Smooth muscle cell of the brain vasculature (primary cell): ENCODE measurements at regions not wholly inside any gene's neighbourhood (a gene's known extent, or its start where the extent isn't known, plus 50 kb on each side); places are given as distances from the start of the nearest gene placed in this dataset.
"Not testable (repeated sequence)": the region's sequence is repeated elsewhere in the genome, so short reads cannot be mapped to it uniquely, and the experiment has no call there.

Experiments
- DNase-seq: peaks from one replicate; pipeline ENCODE4 v3.0.0-alpha.2; 2012; ENCODE audit warnings: low read depth, low spot score

DNA sequence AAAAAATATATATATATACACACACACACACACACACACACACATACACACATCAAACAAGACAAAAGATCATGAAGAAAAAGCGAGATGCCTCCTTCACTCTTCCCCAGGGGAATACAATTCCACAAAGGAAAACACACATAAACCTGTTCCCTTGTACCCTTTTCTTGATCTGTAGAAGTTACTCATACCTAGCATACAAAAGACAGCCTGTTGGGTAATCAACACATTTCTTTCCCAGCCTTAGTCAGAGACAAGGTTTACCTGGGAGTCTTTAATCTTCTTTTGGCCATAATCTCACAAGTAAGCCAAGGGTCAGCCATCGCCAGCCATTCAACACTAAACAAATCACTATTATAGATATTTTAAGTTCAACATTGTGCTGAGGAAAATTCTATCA is 407.0 kb downstream of the SUCLG1 start:
- no peak for DNase-seq

GRCh38 chr2:84048964-84049363 is 410.1 kb downstream of the SUCLG1 start:
- DNase-seq: no peak

GRCh38 chr2:84041506-84041905 is 417.6 kb downstream of the SUCLG1 start:
- no peak for DNase-seq

DNA sequence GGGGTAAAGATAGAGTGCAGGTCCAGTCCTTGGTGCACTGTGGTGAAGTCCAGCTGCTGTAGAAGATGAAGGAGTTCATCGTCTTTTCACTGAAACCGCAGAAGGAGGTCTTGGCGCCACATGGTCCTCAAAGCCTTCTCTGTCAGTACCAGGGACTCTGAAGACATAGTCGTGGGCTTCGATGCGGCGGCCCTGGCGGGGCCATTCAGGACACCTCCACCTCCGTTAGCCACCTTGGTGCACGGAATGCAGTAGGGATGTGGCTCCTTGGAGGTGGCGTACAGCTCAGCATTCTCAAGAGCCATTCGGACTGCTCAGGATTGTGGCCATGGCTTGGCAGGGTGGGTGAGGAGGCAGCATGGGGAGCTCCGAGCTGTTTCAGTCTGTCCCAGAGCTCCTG is 418.8 kb downstream of the SUCLG1 start:
- DNase-seq: no peak

GRCh38 chr2:84038866-84039265 is 420.2 kb downstream of the SUCLG1 start:
- no peak for DNase-seq

DNA sequence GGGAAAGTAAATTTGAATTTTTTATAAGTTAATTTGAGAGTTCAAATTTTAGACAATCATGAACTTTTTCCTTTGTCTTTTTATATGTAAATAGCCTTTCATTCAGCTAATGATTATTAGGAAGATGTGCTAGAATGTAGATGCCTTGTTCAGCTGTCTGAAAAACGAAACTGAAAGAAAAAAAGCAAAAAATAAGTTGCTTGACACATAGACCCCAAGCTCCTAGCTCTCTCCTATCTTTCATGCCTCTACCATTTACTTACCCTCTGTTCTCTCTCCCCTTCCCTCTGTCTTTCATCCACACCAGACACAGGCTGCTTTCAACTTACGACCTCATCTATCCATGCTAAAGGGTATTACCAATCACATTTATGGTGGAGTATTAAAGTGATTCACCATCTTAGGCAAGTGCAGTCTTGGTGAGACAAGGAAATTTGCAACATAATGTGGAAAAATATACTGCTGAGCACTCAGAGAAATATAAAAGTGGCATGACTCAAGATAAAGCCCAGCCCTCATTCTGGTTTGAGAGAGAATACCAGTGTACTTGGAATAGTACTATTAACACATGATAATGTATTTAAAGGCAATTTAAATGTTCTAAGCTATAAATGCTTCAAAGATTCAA is 425.6 kb downstream of the SUCLG1 start:
- no peak for DNase-seq

DNA sequence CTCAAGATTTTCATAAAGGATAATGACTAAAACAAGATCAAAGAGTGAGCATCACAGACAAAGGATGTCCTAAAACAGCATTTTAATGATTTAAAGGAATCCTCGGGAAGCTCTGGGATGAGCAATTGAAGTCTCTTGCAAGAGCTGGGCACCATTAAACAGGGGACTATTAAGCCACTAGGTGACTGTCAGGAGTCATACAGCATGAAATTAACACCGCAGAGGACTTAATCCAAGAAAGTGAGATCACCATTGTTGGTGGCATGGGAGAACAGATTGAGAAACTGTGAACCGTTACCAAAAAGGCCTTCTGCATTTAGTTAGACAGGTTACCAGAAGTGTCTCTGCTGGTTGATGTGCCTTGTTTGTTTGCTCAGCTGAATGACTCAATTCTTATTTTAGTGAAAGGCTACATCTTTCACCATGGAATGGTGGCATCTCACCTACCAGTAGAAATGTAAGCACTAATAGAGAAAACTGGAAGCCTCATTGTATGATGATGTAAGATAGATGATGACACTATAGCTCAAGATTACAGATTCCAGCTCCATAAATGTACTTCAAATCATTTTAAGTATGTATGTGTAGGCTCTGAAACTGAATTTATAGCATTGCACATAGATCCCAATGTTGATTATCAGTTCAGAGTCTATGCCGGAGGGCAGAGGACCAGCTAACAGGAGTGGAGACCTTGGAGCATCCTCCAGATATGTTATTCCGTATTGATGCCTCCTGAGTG is 427.6 kb downstream of the SUCLG1 start:
- DNase-seq: no peak

GRCh38 chr2:84029903-84030575 is 429.0 kb downstream of the SUCLG1 start:
- no peak for DNase-seq

DNA sequence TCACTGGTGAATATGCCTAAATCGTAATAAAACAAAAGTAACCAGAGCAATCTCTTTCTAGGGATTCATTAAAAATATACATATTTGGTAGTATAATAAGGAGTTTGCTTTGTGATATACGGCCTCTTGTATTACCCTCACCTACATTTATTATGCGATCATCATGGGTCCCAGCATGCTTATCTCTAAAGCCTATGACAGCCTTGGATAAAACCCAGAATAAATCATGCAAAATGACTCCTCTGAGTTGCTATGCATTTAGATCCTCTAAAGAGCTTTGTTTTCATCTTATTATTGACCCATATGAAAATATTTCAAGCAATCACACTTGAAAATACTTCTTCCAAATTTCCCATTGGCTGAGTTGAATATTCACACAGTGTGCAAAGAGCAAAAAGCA is 432.3 kb downstream of the SUCLG1 start:
- DNase-seq: no peak

DNA sequence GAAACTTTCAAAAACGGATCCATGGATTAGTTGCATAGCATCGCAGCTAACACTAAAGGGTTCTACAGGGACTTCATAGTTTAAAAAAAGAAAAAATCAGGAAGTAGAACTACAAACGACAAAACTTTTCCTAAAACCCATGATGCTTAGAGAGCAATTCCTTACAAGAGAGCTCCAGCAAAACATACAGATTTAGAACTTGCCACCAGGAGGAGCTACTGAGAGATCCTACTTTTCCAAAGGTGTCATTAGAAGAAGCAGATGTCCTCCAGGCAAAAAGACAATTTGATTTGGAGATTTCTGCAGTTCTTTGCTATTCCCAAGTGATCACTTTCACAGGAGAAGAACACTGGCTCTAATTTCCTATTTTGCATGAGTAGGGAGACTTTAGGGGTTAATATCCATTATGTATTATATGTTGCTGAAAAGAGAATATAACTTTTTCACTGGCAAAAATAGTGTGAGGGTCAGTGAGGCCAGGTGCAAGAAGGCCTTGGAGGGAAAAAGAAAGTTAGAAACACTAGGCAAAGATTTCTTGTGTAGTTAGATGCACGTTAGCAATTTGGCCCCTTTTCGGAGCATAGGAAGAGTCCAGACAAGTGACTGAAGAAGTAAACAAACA is 436.2 kb downstream of the SUCLG1 start:
- DNase-seq: no peak

- DNase-seq: no peak
These were observed 442.1 kb downstream of the SUCLG1 start for GRCh38 chr2:84017010-84017409.

GRCh38 chr2:84016183-84016582 is 442.9 kb downstream of the SUCLG1 start:
- no peak for DNase-seq

DNA sequence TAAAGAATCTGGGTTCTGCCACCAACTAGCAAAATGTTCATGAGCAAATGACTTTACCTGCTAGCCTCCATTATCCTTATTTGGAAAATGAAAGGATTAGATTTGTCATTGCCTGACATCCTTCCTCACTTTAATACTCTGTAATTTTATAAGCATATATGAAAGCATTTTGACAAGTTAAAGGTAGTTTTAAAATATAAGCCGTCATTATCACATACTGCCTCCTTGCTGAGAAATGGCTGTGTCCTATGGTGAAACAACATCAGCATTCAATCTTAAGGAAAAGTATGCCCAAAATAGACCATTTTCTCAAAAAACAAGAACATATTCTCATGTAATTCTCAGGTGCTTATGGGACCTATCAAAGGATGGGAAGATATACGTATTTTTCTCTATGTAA is 461.2 kb downstream of the SUCLG1 start:
- DNase-seq: no peak

GRCh38 chr2:83994633-83995179 is 464.4 kb downstream of the SUCLG1 start:
- no peak for DNase-seq

DNA sequence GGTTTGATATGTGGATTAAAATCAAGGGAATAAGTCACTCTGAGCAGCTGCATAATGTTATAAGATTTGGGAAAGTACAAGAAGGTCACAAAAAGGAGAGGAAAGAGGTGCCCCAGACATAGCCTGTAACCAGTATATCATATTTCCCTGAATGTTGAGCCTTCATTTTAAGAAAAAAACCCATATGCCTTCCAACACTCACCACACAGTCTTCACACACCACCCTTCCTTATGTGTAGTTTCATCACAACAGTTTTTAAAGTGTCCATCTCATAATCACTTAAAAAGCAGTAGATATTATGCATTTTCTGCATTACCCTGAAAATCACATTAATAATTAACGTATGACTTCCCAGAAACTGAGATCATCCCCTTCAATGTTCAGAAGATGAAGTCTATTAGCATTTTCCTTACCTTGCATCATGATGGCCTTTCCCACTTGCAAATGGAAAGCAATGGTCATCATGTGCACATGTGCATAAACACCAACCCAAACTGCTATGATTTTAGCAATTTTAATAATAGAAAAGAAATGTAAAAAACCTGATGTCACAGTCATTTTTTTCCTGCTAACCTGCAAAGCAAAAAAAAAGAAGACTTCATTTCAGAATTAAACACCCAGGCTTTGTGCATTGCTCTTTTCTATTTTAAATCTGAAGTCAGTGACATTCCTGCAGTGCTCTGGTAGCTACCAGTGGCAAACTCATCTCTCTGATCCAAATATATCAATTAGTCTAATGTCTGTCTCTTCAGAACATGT is 465.0 kb downstream of the SUCLG1 start:
- DNase-seq: no peak

DNA sequence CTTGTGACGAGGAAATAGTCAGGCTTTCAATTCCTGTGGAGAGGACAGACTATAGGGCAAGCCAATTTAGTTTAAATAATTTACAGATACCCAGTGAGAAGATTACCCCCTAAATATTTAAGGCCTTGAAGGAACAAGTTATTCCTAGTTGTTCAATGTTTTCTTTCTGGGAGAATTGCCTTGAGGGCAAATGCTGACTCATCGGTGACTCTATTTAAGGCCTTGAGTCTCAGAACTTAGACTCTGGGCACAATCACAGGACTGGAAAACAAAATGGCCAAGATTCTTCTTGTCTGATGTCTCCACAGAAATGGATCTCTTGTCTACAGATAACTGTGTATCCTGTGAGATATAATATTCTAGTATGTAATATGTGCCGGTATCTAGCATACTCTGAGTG is 467.1 kb downstream of the SUCLG1 start:
- no peak for DNase-seq

- no peak for DNase-seq
These were observed 468.4 kb downstream of the SUCLG1 start for GRCh38 chr2:83990636-83991035.

- not testable (repeated sequence) for DNase-seq
These were observed 482.5 kb downstream of the SUCLG1 start for GRCh38 chr2:83976628-83977027.

GRCh38 chr2:83972128-83972527 is 487.0 kb downstream of the SUCLG1 start:
- DNase-seq: no peak

DNA sequence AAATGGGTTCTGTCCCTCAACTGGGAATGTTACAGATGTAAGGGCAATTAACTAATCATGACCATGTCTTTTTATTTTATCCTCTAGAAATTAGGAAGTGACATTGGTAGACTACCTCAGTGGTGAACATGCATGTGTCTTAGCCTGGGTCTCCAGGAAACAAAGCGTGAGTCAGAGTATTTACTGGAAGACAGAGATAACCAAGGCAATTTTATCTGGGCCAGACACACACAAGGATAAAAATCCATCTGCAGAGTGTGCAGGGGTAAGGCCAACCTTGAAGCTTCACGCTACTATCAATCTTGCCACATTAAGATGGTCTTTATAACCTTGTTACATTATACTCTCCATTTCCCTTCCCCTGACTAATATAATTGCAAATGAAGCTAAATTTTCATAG is 487.5 kb downstream of the SUCLG1 start:
- no peak for DNase-seq

- DNase-seq: no peak
These were observed 488.7 kb downstream of the SUCLG1 start for GRCh38 chr2:83970217-83970929.
